CD4-positive, alpha-beta T cell treated with Interleukin-1 beta for 1 hour (primary cell): ENCODE measurements at regions not wholly inside any gene's neighbourhood (a gene's known extent, or its start where the extent isn't known, plus 50 kb on each side); places are given as distances from the start of the nearest gene placed in this dataset.

Source experiments
- DNase-seq, 2 donors: peaks; one replicate each; pipeline ENCODE4 v3.0.0-alpha.2; 2020 to 2022

- no peak for DNase-seq
Measured at GRCh38 chr17:79162012-79162963, 87.7 kb downstream of the ENGASE start.

- DNase-seq = peak; percentile 6 to 23
Measured at GRCh38 chr17:79160980-79161636, 86.5 kb downstream of the ENGASE start.

- DNase-seq = no peak
Measured at GRCh38 chr17:79159926-79160325, 85.3 kb downstream of the ENGASE start.

- no peak for DNase-seq
Measured at GRCh38 chr17:79159471-79159870, 84.8 kb downstream of the ENGASE start.

GRCh38 chr17:79156463-79157095, 82.0 kb downstream of the ENGASE start:
- DNase-seq = no peak

GRCh38 chr17:79155701-79156100, 81.1 kb downstream of the ENGASE start:
- no peak for DNase-seq

GRCh38 chr17:79154951-79155585, 80.4 kb downstream of the ENGASE start:
- no peak for DNase-seq

- DNase-seq = no peak
Measured at GRCh38 chr17:79154446-79154845, 79.8 kb downstream of the ENGASE start.

- no peak for DNase-seq
Measured at GRCh38 chr17:79153367-79154130, 78.9 kb downstream of the ENGASE start.

- DNase-seq = no peak
Measured at GRCh38 chr17:79152636-79153035, 78.0 kb downstream of the ENGASE start.

- no peak for DNase-seq
Measured at GRCh38 chr17:79152110-79152509, 77.5 kb downstream of the ENGASE start.

GRCh38 chr17:79150799-79151198, 76.2 kb downstream of the ENGASE start:
- no peak for DNase-seq

GRCh38 chr17:79150035-79150733, 75.6 kb downstream of the ENGASE start:
- DNase-seq = no peak

GRCh38 chr17:79148584-79148983, 74.0 kb downstream of the ENGASE start:
- no peak for DNase-seq

GRCh38 chr17:79147746-79148506, 73.3 kb downstream of the ENGASE start:
- DNase-seq = no peak

- DNase-seq = no peak
Measured at GRCh38 chr17:79146562-79146961, 71.9 kb downstream of the ENGASE start.

GRCh38 chr17:79145548-79145947, 70.9 kb downstream of the ENGASE start:
- DNase-seq = no peak

GRCh38 chr17:79144133-79144532, 69.5 kb downstream of the ENGASE start:
- no peak for DNase-seq

GRCh38 chr17:79142375-79142774, 67.8 kb downstream of the ENGASE start:
- no peak for DNase-seq

GRCh38 chr17:79141578-79142355, 67.1 kb downstream of the ENGASE start:
- no peak for DNase-seq
